ENCODE measurements at regions not wholly inside any gene's neighbourhood (a gene's known extent, or its start where the extent isn't known, plus 50 kb on each side); places are given as distances from the start of the nearest gene placed in this dataset.
A peak's percentile ranks its signal among the peaks of the same experiment; 100 is the strongest.
"Not testable (repeated sequence)": the region's sequence is repeated elsewhere in the genome, so short reads cannot be mapped to it uniquely, and the experiment has no call there.

- DNase-seq (ENCODE audit: low read depth, low spot score), result no peak
Observed at GRCh38 chr6:1445650-1446330, 56.4 kb downstream of the FOXF2 start.

- DNase-seq (ENCODE audit: low read depth, low spot score), result no peak
Observed at GRCh38 chr6:1449896-1450295, 60.5 kb downstream of the FOXF2 start.

GRCh38 chr6:1453024-1453423 lies 63.6 kb downstream of the FOXF2 start:
- no peak for DNase-seq (ENCODE audit: low read depth, low spot score)

- DNase-seq (ENCODE audit: low read depth, low spot score), result not testable (repeated sequence)
Observed at GRCh38 chr6:1456816-1457215, 67.4 kb downstream of the FOXF2 start.

- DNase-seq (ENCODE audit: low read depth, low spot score), result no peak
Observed at GRCh38 chr6:1461207-1461606, 71.8 kb downstream of the FOXF2 start.

- no peak for DNase-seq (ENCODE audit: low read depth, low spot score)
Observed at GRCh38 chr6:1461736-1462135, 72.4 kb downstream of the FOXF2 start.

GRCh38 chr6:1463275-1463674 lies 73.9 kb downstream of the FOXF2 start:
- no peak for DNase-seq (ENCODE audit: low read depth, low spot score)

GRCh38 chr6:1463751-1464426 lies 74.5 kb downstream of the FOXF2 start:
- no peak for DNase-seq (ENCODE audit: low read depth, low spot score)

GRCh38 chr6:1464781-1465370 lies 75.5 kb downstream of the FOXF2 start:
- no peak for DNase-seq (ENCODE audit: low read depth, low spot score)

- DNase-seq (ENCODE audit: low read depth, low spot score), result no peak
Observed at GRCh38 chr6:1468126-1468525, 78.8 kb downstream of the FOXF2 start.

GRCh38 chr6:1470040-1470439 lies 80.7 kb downstream of the FOXF2 start:
- no peak for DNase-seq (ENCODE audit: low read depth, low spot score)

- no peak for DNase-seq (ENCODE audit: low read depth, low spot score)
Observed at GRCh38 chr6:1472643-1473042, 83.3 kb downstream of the FOXF2 start.

GRCh38 chr6:1473166-1473565 lies 83.8 kb downstream of the FOXF2 start:
- DNase-seq (ENCODE audit: low read depth, low spot score), result no peak

GRCh38 chr6:1473598-1473997 lies 84.2 kb downstream of the FOXF2 start:
- DNase-seq (ENCODE audit: low read depth, low spot score), result no peak

- DNase-seq (ENCODE audit: low read depth, low spot score), result no peak
Observed at GRCh38 chr6:1474205-1474604, 84.8 kb downstream of the FOXF2 start.

GRCh38 chr6:1475174-1475573 lies 85.8 kb downstream of the FOXF2 start:
- no peak for DNase-seq (ENCODE audit: low read depth, low spot score)

GRCh38 chr6:1477432-1478090 lies 88.2 kb downstream of the FOXF2 start:
- peak; percentile 12 for DNase-seq (ENCODE audit: low read depth, low spot score)

GRCh38 chr6:1478163-1478826 lies 88.9 kb downstream of the FOXF2 start:
- not testable (repeated sequence) for DNase-seq (ENCODE audit: low read depth, low spot score)

- no peak for DNase-seq (ENCODE audit: low read depth, low spot score)
Observed at GRCh38 chr6:1479095-1479494, 89.7 kb downstream of the FOXF2 start.

- DNase-seq (ENCODE audit: low read depth, low spot score), result no peak
Observed at GRCh38 chr6:1479601-1480221, 90.3 kb downstream of the FOXF2 start.

GRCh38 chr6:1481286-1481685 lies 91.9 kb downstream of the FOXF2 start:
- peak; percentile 26 for DNase-seq (ENCODE audit: low read depth, low spot score)

Measured in smooth muscle cell of the brain vasculature (primary cell).